H1 (cell line): ENCODE measurements at regions not wholly inside any gene's neighbourhood (a gene's known extent, or its start where the extent isn't known, plus 50 kb on each side); places are given as distances from the start of the nearest gene placed in this dataset.

ENCODE experiments used
- CTCF ChIA-PET: fragments of 300-600 bp; sonication (Branson Sonifier 250); formaldehyde crosslinking; loops from one replicate; lab custom pipeline; 2021; ENCODE audit not compliant: partially characterized antibody; lab: Charles Lee
- POLR2A ChIA-PET: fragments of 300-600 bp; sonication (Branson Sonifier 250); formaldehyde crosslinking; loops from one replicate; lab custom pipeline; 2021; ENCODE audit warnings: inconsistent platforms; ENCODE audit not compliant: partially characterized antibody; lab: Charles Lee
- DNase-seq, 2 experiments: peaks; one replicate each; pipeline versions ENCODE4 v3.0.0 to v3.0.0-alpha.2; 2010 to 2022; ENCODE audit warnings: low spot score in 2 of 2, low read depth in 1 of 2, mixed read lengths in 1 of 2
- FAIRE-seq: peaks from 2 replicates; lab custom pipeline; 2011; peaks lifted over from hg19 to GRCh38; lab: Jason Lieb, UNC
- H2AFZ ChIP-seq: 2 replicates; pipeline ENCODE4 v1.8.1; 2012; ENCODE audit warnings: low read length, inconsistent platforms
- H2AK5ac ChIP-seq: 2 replicates; pipeline ENCODE4 v1.6.1; 2013; ENCODE audit warnings: low read depth, low read length
- H2BK120ac ChIP-seq: replicated peaks from 2 replicates; pipeline ENCODE3; 2013; ENCODE audit warnings: low read depth, low read length, inconsistent platforms
- H2BK12ac ChIP-seq: 2 replicates; pipeline ENCODE4 v1.6.1; 2013; ENCODE audit warnings: low read depth, low read length
- H2BK15ac ChIP-seq: 2 replicates; pipeline ENCODE4 v1.6.1; 2013; ENCODE audit warnings: low read length
- H2BK20ac ChIP-seq: 2 replicates; pipeline ENCODE4 v1.6.1; 2013; ENCODE audit warnings: low read length
- H2BK5ac ChIP-seq: 2 replicates; pipeline ENCODE4 v1.6.1; 2013; ENCODE audit warnings: low read depth, low read length
- H3K14ac ChIP-seq: 2 replicates; pipeline ENCODE4 v1.6.1; 2013; ENCODE audit warnings: inconsistent platforms; ENCODE audit not compliant: insufficient read length
- H3K18ac ChIP-seq: 2 replicates; pipeline ENCODE4 v1.6.1; 2013; ENCODE audit warnings: low read length; ENCODE audit errors: extremely low read depth
- H3K23ac ChIP-seq: 2 replicates; pipeline ENCODE4 v1.6.1; 2013; ENCODE audit warnings: inconsistent platforms; ENCODE audit not compliant: insufficient read length
- H3K23me2 ChIP-seq: 2 replicates; pipeline ENCODE4 v1.6.1; 2013; ENCODE audit warnings: low read depth, low read length
- H3K27ac ChIP-seq: 2 replicates; pipeline ENCODE4 v1.6.1; 2011; ENCODE audit warnings: low read depth, low read length, inconsistent platforms
- H3K27me3 ChIP-seq, 4 experiments: replicated peaks in 1 of 4; 1 replicate in 1 of 4; 2 replicates in 3 of 4; pipeline versions ENCODE4 v1.6.1 to v1.8.1; 2011 to 2013; ENCODE audit warnings: low read length in 3 of 4, mild to moderate bottlenecking in 3 of 4, inconsistent platforms in 2 of 4, mixed read lengths in 2 of 4, moderate library complexity in 1 of 4; ENCODE audit not compliant: control insufficient read depth in 3 of 4, insufficient read depth in 3 of 4; ENCODE audit errors: extremely low read depth in 1 of 4
- H3K36me3 ChIP-seq, 4 experiments: 2 replicates each; pipeline versions ENCODE4 v1.6.1 to v1.8.1; 2011 to 2013; ENCODE audit warnings: mild to moderate bottlenecking in 4 of 4, low read length in 3 of 4, moderate library complexity in 2 of 4, control low read depth in 1 of 4, inconsistent platforms in 1 of 4; ENCODE audit not compliant: insufficient read depth in 4 of 4, control insufficient read depth in 2 of 4
- H3K4ac ChIP-seq: replicated peaks from 2 replicates; pipeline ENCODE3; 2013; ENCODE audit warnings: low read length, low read depth, mixed read lengths, inconsistent platforms; ENCODE audit not compliant: insufficient read length
- H3K4me1 ChIP-seq, 4 experiments: replicated peaks in 1 of 4; 1 replicate in 1 of 4; 2 replicates in 3 of 4; pipeline versions ENCODE4 v1.6.1 to v1.8.1; 2011 to 2013; ENCODE audit warnings: low read length in 3 of 4, inconsistent platforms in 2 of 4, mixed read lengths in 1 of 4; ENCODE audit not compliant: insufficient read depth in 4 of 4, control insufficient read depth in 3 of 4
- H3K4me2 ChIP-seq, 2 experiments: 2 replicates each; pipeline versions ENCODE4 v1.6.1 to v1.8.1; 2011 to 2013; ENCODE audit warnings: low read depth in 2 of 2, low read length in 2 of 2, control low read depth in 1 of 2, inconsistent platforms in 1 of 2, mild to moderate bottlenecking in 1 of 2; ENCODE audit not compliant: insufficient read depth in 1 of 2
- H3K4me3 ChIP-seq, 4 experiments: fragments of 200-600, 300-600 bp in 1 of 4; sonication (generic), shearing (Covaris generic), sonication (Bioruptor Twin) in 1 of 4; 2 replicates each; pipeline versions ENCODE4 v1.5.1 to v1.8.1; 2011 to 2016; ENCODE audit warnings: low read length in 4 of 4, low read depth in 3 of 4, control low read depth in 2 of 4, inconsistent platforms in 2 of 4, mild to moderate bottlenecking in 2 of 4, mixed read lengths in 1 of 4, moderate library complexity in 1 of 4; ENCODE audit not compliant: insufficient read depth in 2 of 4; ENCODE audit errors: extremely low read depth in 1 of 4
- H3K56ac ChIP-seq: replicated peaks from 2 replicates; pipeline ENCODE3; 2013; ENCODE audit warnings: low read depth, mild to moderate bottlenecking, mixed read lengths, low read length, inconsistent platforms; ENCODE audit not compliant: insufficient read length
- H3K79me1 ChIP-seq: 2 replicates; pipeline ENCODE4 v1.6.1; 2013; ENCODE audit warnings: low read depth, low read length, control low read depth
- H3K79me2 ChIP-seq, 2 experiments: 2 replicates each; pipeline versions ENCODE4 v1.6.1 to v1.8.1; 2012 to 2013; ENCODE audit warnings: low read length in 2 of 2, mild to moderate bottlenecking in 2 of 2, inconsistent platforms in 1 of 2; ENCODE audit not compliant: insufficient read depth in 2 of 2, control insufficient read depth in 1 of 2
- H3K9ac ChIP-seq, 4 experiments: replicated peaks in 1 of 4; 1 replicate in 1 of 4; 2 replicates in 3 of 4; pipeline versions ENCODE4 v1.6.1 to v1.8.1; 2011 to 2013; ENCODE audit warnings: low read depth in 3 of 4, low read length in 3 of 4, control low read depth in 2 of 4, mild to moderate bottlenecking in 2 of 4, moderate library complexity in 2 of 4, inconsistent platforms in 1 of 4; ENCODE audit errors: extremely low read depth in 1 of 4
- H3K9me3 ChIP-seq, 2 experiments: 2 replicates each; pipeline versions ENCODE4 v1.6.1 to v1.8.1; 2012 to 2013; ENCODE audit warnings: mild to moderate bottlenecking in 2 of 2, moderate library complexity in 2 of 2, control low read depth in 1 of 2, inconsistent platforms in 1 of 2, low read depth in 1 of 2, low read length in 1 of 2, mixed read lengths in 1 of 2; ENCODE audit not compliant: insufficient read depth in 2 of 2
- H4K20me1 ChIP-seq, 2 experiments: replicated peaks in 1 of 2; 2 replicates each; pipeline versions ENCODE3 to v1.8.1; 2011 to 2013; ENCODE audit warnings: inconsistent platforms in 2 of 2, low read length in 2 of 2, mild to moderate bottlenecking in 1 of 2; ENCODE audit not compliant: insufficient read depth in 2 of 2, control insufficient read depth in 1 of 2
- H4K5ac ChIP-seq: 2 replicates; pipeline ENCODE4 v1.6.1; 2013; ENCODE audit warnings: low read length, low read depth, mixed read lengths, inconsistent platforms; ENCODE audit not compliant: insufficient read length
- H4K8ac ChIP-seq: 2 replicates; pipeline ENCODE4 v1.8.0; 2013; ENCODE audit warnings: mild to moderate bottlenecking, moderate library complexity, low read length, inconsistent platforms; ENCODE audit not compliant: insufficient read depth; ENCODE audit errors: extremely low read depth
- H4K91ac ChIP-seq: replicated peaks from 2 replicates; pipeline ENCODE3; 2013; ENCODE audit warnings: low read length, mixed read lengths, inconsistent platforms; ENCODE audit not compliant: insufficient read length
- CREB1 ChIP-seq: IDR thresholded peaks from 2 replicates; pipeline ENCODE4 v1.6.1; 2012; ENCODE audit warnings: inconsistent platforms
- CTBP2 ChIP-seq: IDR thresholded peaks from 2 replicates; pipeline ENCODE4 v1.7.0; 2011; ENCODE audit warnings: borderline replicate concordance, mild to moderate bottlenecking, moderate library complexity, mixed read lengths, low read length; ENCODE audit not compliant: insufficient read depth, insufficient read length
- FOSL1 ChIP-seq: IDR thresholded peaks from 2 replicates; pipeline ENCODE4 v1.6.1; 2011; ENCODE audit warnings: mild to moderate bottlenecking, low read depth, low read length, moderate library complexity; ENCODE audit not compliant: insufficient read depth
- JUN ChIP-seq: IDR thresholded peaks from 2 replicates; pipeline ENCODE4 v1.6.1; 2011; ENCODE audit warnings: low read depth, mild to moderate bottlenecking, improper control_type of control experiment, low read length
- MAX ChIP-seq: IDR thresholded peaks from 2 replicates; pipeline ENCODE4 v1.6.1; 2012; ENCODE audit warnings: inconsistent platforms
- NRF1 ChIP-seq: IDR thresholded peaks from 2 replicates; pipeline ENCODE4 v1.6.1; 2011; ENCODE audit warnings: mild to moderate bottlenecking, low read depth, low read length, improper control_type of control experiment
- PHF8 ChIP-seq: fragments of 200-600 bp; sonication (generic); conservative IDR thresholded peaks from 2 replicates; pipeline ENCODE4 v1.7.1; 2012; ENCODE audit warnings: low read depth, mild to moderate bottlenecking, inconsistent platforms, low read length, moderate library complexity
- RAD21 ChIP-seq, 2 experiments: IDR thresholded peaks in 1 of 2; conservative IDR thresholded peaks in 1 of 2; 2 replicates each; pipeline ENCODE4 v1.6.1; 2011; ENCODE audit warnings: low read depth in 2 of 2, low read length in 2 of 2, improper control_type of control experiment in 1 of 2, inconsistent platforms in 1 of 2, mild to moderate bottlenecking in 1 of 2, moderate library complexity in 1 of 2
- RNF2 ChIP-seq: fragments of 200-900, 300-1000 bp; sonication (generic); IDR thresholded peaks from 2 replicates; pipeline ENCODE4 v1.7.1; 2016; ENCODE audit warnings: borderline replicate concordance, low read depth, mild to moderate bottlenecking, antibody characterized with exemption, low read length; ENCODE audit not compliant: poor library complexity, severe bottlenecking; ENCODE audit errors: missing control alignments
- SIRT6 ChIP-seq: IDR thresholded peaks from one replicate; pipeline ENCODE4 v1.7.1; 2012; ENCODE audit warnings: low read length, inconsistent platforms
- SIX5 ChIP-seq: IDR thresholded peaks from 2 replicates; pipeline ENCODE4 v1.6.1; 2011; ENCODE audit warnings: mild to moderate bottlenecking, low read depth, low read length
- SP1 ChIP-seq: IDR thresholded peaks from 2 replicates; pipeline ENCODE4 v1.6.1; 2011; ENCODE audit warnings: low read depth, low read length
- SUZ12 ChIP-seq: fragments of 200-600 bp; sonication (generic); IDR thresholded peaks from 2 replicates; pipeline ENCODE4 v1.6.1; 2012; ENCODE audit warnings: mild to moderate bottlenecking, inconsistent platforms, low read length, moderate library complexity, mixed read lengths
- TBP ChIP-seq: IDR thresholded peaks from 2 replicates; pipeline ENCODE4 v1.6.1; 2011; ENCODE audit warnings: low read depth, low read length, improper control_type of control experiment
- TCF12 ChIP-seq: IDR thresholded peaks from 2 replicates; pipeline ENCODE4 v1.6.1; 2011; ENCODE audit warnings: low read depth, mild to moderate bottlenecking, low read length
- WGBS, 2 experiments: shearing (Covaris generic) in 1 of 2; methylation state at CpG; one replicate each; pipeline versions ENCODE4 v1.1.6 to v1.1.7; 2013 to 2015; ENCODE audit warnings: low lambda C conversion rate in 2 of 2, mixed read lengths in 2 of 2, inconsistent platforms in 1 of 2, low coverage in 1 of 2, missing lambda C conversion rate in 1 of 2; ENCODE audit not compliant: insufficient replicate concordance in 2 of 2, insufficient coverage in 1 of 2, insufficient read length in 1 of 2; ENCODE audit errors: extremely low coverage in 1 of 2, missing lambda C conversion rate in 1 of 2; 5-methylcytosine and 5-hydroxymethylcytosine counted together

GRCh38 chr9:81819155-81819554, 109.1 kb upstream of the SPATA31D4 start:
- 78% methylated on average over 7 of the region's 7 CpGs; no CpG with 5 or more reads in 1 of the 2 experiments for WGBS, 2 experiments
- Histone ChIP-seq H4K91ac (no peak overlapping the region), H2BK15ac (no peak overlapping the region), H4K5ac (no peak overlapping the region), H3K79me1 (no peaks in the 10 kb centered on the region), H3K4me1 (peaks cover 5 to 20% (median 16%) of the 10 kb centered on the region in 4 experiments), H2BK12ac (no peak overlapping the region), H3K4me3 (no peak overlapping the region), H2BK5ac (no peak overlapping the region), H3K36me3 (no peaks in the 10 kb centered on the region), H4K8ac (no peak overlapping the region), H3K23ac (no peak overlapping the region), H3K79me2 (no peaks in the 10 kb centered on the region), H2BK20ac (no peak overlapping the region), H4K20me1 (no peaks in the 10 kb centered on the region), H3K9me3 (no peaks in the 10 kb centered on the region), H2AFZ (no peak overlapping the region), H3K23me2 (no peaks in the 10 kb centered on the region), H3K56ac (no peak overlapping the region), H3K27ac (no peak overlapping the region), H3K9ac (no peak overlapping the region; a peak in 1 of 7 replicates), H3K4ac (no peak overlapping the region), H3K27me3 (peaks cover 0 to 3% (median 0%) of the 10 kb centered on the region in 4 experiments; a peak in 2 of 7 replicates), H2BK120ac (no peak overlapping the region), H3K14ac (no peak overlapping the region), H2AK5ac (no peak overlapping the region), H3K18ac (no peak overlapping the region), H3K4me2 (peak overlapping the region in 1 of 2 experiments; percentile 32; a peak in 1 of 4 replicates)
- ChIA-PET CTCF (interaction anchor here (0.6 to 1.1 kb wide), 3 partner anchors 22 to 829 kb away, joined by 3 read pairs; no protein-coding TSS in a partner anchor), POLR2A (no interaction called here)
- no peak for FAIRE-seq
- DNase-seq = no peak
- TF ChIP-seq NRF1 (no peak), CTBP2 (no peak), RNF2 (no peak), PHF8 (no peak), MAX (no peak), RAD21 (IDR thresholded peaks at IDR 0.05 in 1 of 2, conservative IDR thresholded peaks at IDR 0.05 in 1 of 2; ENCODE audit: low read depth in 2 of 2, low read length in 2 of 2) (no peak), SIRT6 (no peak), SIX5 (no peak), CREB1 (no peak), SUZ12 (no peak), SP1 (no peak), TBP (no peak), JUN (no peak), FOSL1 (no peak), TCF12 (no peak)
